GM18951 (cell line): ENCODE measurements at regions not wholly inside any gene's neighbourhood (a gene's known extent, or its start where the extent isn't known, plus 50 kb on each side); places are given as distances from the start of the nearest gene placed in this dataset.

Experiments used
- POLR2A ChIP-seq: IDR thresholded peaks from 4 replicates; pipeline ENCODE4 v1.6.1; 2011; ENCODE audit warnings: mild to moderate bottlenecking; ENCODE audit not compliant: insufficient read length, insufficient read depth; ENCODE audit errors: extremely low read depth
- in situ Hi-C: fragments of 300-500 bp; cut with MboI; formaldehyde crosslinking; loops from one replicate; pipeline ENCODE4 v1.12.0; 2022; ENCODE audit warnings: low sequenced_read_pairs, mixed read lengths, inconsistent platforms; ENCODE audit not compliant: unreplicated experiment

DNA sequence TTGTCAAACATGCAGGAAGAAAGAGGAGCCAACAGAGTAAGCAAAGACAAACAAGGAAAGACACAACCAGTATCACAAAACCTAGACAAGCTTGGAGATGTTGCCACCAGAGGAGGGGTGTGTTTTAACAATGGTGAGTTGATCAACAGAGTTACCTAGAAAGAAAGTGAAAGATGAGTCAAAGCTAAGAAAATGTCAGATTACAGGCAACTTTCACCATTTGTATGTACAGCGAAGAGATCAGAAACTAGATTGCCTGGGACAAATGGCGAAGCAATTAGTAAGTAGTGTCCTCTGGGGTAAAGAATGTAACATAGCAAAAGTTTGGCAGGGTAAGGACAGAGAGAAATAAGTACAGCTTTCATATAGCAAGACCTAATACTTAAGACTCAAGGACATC lies 51.6 kb upstream of the POU3F2 start:
- no peak for TF ChIP-seq POLR2A
- in situ Hi-C loops = no loop called here

DNA sequence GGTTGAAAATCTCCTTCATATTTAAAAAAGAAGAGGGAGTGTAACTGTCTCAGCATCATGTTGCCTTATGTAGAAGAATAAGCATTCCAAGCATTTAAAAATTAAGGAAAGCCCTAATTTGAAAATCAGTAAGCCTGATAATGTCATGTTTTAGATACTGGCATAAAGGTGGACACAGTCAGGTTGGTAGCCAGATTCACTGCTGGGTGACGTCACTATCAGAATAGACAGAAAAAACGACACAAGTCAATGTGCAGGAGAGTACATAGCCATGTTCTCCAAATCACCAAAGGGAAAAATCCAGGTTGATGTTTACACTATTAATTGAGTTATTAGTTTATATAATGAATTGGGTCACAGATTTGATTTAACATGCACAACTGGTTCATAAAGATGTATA lies 50.8 kb upstream of the POU3F2 start:
- in situ Hi-C loops = no loop called here
- no peak for TF ChIP-seq POLR2A
